HUES64 (cell line): ENCODE measurements at regions not wholly inside any gene's neighbourhood (a gene's known extent, or its start where the extent isn't known, plus 50 kb on each side); places are given as distances from the start of the nearest gene placed in this dataset.
A peak's percentile ranks its signal among the peaks of the same experiment; 100 is the strongest.
"Not testable (repeated sequence)": the region's sequence is repeated elsewhere in the genome, so short reads cannot be mapped to it uniquely, and the experiment has no call there.

Experiments
- H3K27ac ChIP-seq: 2 replicates; pipeline ENCODE4 v1.7.0; 2013; ENCODE audit warnings: low read depth, low read length, inconsistent platforms
- H3K27me3 ChIP-seq: 2 replicates; pipeline ENCODE4 v1.6.1; 2013; ENCODE audit warnings: mild to moderate bottlenecking, low read length; ENCODE audit not compliant: insufficient read depth
- H3K36me3 ChIP-seq: 2 replicates; pipeline ENCODE4 v1.6.1; 2013; ENCODE audit warnings: mild to moderate bottlenecking, low read length; ENCODE audit not compliant: insufficient read depth
- H3K4me1 ChIP-seq: 2 replicates; pipeline ENCODE4 v1.6.1; 2013; ENCODE audit warnings: mild to moderate bottlenecking, low read length, moderate library complexity; ENCODE audit not compliant: insufficient read depth
- H3K4me3 ChIP-seq: 2 replicates; pipeline ENCODE4 v1.5.1; 2013; ENCODE audit warnings: mild to moderate bottlenecking, low read length, moderate library complexity
- H3K9ac ChIP-seq: 2 replicates; pipeline ENCODE4 v1.6.1; 2013; ENCODE audit warnings: mild to moderate bottlenecking, low read depth, low read length
- H3K9me3 ChIP-seq: 2 replicates; pipeline ENCODE4 v1.6.1; 2013; ENCODE audit warnings: low read depth, low read length; ENCODE audit not compliant: insufficient read depth
- WGBS: fragments of 150-250, 120-280 bp; methylation state at CpG from one replicate; pipeline ENCODE4 v1.1.7; 2013; ENCODE audit warnings: missing lambda C conversion rate; 5-methylcytosine and 5-hydroxymethylcytosine counted together

- Histone ChIP-seq H3K36me3 (no peaks in the 10 kb centered on the region), H3K4me3 (no peak overlapping the region), H3K27me3 (no peaks in the 10 kb centered on the region), H3K4me1 (peaks cover 26% of the 10 kb centered on the region), H3K27ac (peak overlapping the region; percentile 66; the same call in 1 of the 2 replicates), H3K9ac (no peak overlapping the region), H3K9me3 (no peaks in the 10 kb centered on the region)
- WGBS = 41% methylated on average over 13 of the region's 14 CpGs
Measured at GRCh38 chr12:46963977-46964971, 115.1 kb upstream of the PCED1B start.

GRCh38 chr12:46965137-46965536, 114.3 kb upstream of the PCED1B start:
- Histone ChIP-seq H3K9ac (no peak overlapping the region), H3K27ac (peak overlapping the region; percentile 66; the same call in 1 of the 2 replicates), H3K4me3 (no peak overlapping the region), H3K4me1 (peaks cover 21% of the 10 kb centered on the region), H3K36me3 (no peaks in the 10 kb centered on the region), H3K27me3 (no peaks in the 10 kb centered on the region), H3K9me3 (no peaks in the 10 kb centered on the region)
- 70% methylated on average over 2 of the region's 2 CpGs for WGBS

GRCh38 chr12:46965880-46966279, 113.5 kb upstream of the PCED1B start:
- Histone ChIP-seq H3K9ac (no peak overlapping the region), H3K27ac (no peak overlapping the region), H3K4me1 (peaks cover 21% of the 10 kb centered on the region), H3K9me3 (no peaks in the 10 kb centered on the region), H3K4me3 (no peak overlapping the region), H3K27me3 (no peaks in the 10 kb centered on the region), H3K36me3 (no peaks in the 10 kb centered on the region)
- WGBS = 93% methylated on average over 4 of the region's 4 CpGs

GRCh38 chr12:46970636-46971035, 108.8 kb upstream of the PCED1B start:
- H3K9ac ChIP-seq = no peak overlapping the region
- no peaks in the 10 kb centered on the region for H3K36me3 ChIP-seq
- H3K4me1 ChIP-seq = peaks cover 3% of the 10 kb centered on the region; the same call in 1 of the 2 replicates
- no peaks in the 10 kb centered on the region for H3K9me3 ChIP-seq
- no peaks in the 10 kb centered on the region for H3K27me3 ChIP-seq
- H3K27ac ChIP-seq = no peak overlapping the region
- H3K4me3 ChIP-seq = no peak overlapping the region
- 97% methylated on average over 5 of the region's 5 CpGs for WGBS

DNA sequence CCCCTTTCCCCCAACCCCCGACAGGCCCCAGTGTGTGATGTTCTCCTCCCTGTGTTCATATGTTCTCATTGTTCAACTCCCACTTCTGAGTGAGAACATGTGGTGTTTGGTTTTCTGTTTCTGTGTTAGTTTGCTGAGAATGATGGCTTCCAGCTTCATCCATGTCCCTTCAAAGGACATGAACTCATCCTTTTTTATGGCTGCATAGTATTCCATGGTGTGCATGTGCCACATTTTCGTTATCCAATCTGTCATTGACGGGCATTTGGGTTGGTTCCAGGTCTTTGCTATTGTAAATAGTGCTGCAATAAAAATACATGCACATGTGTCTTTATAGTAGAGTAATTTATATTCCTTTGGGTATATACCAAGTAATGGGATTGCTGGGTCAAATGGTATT, 105.5 kb upstream of the PCED1B start:
- not testable (repeated sequence) for H3K36me3 ChIP-seq, H3K4me3 ChIP-seq, H3K27ac ChIP-seq, H3K27me3 ChIP-seq, H3K4me1 ChIP-seq, H3K9ac ChIP-seq, H3K9me3 ChIP-seq
- WGBS = 100% methylated on average over 2 of the region's 3 CpGs

- 93% methylated on average over 1 of the region's 1 CpG for WGBS
- H3K9me3 ChIP-seq = no peaks in the 10 kb centered on the region
- no peak overlapping the region for H3K27ac ChIP-seq
- no peaks in the 10 kb centered on the region for H3K27me3 ChIP-seq
- no peaks in the 10 kb centered on the region for H3K4me1 ChIP-seq
- no peak overlapping the region for H3K4me3 ChIP-seq
- H3K36me3 ChIP-seq = no peaks in the 10 kb centered on the region
- H3K9ac ChIP-seq = no peak overlapping the region
Measured at GRCh38 chr12:46977871-46978375, 101.5 kb upstream of the PCED1B start.

DNA sequence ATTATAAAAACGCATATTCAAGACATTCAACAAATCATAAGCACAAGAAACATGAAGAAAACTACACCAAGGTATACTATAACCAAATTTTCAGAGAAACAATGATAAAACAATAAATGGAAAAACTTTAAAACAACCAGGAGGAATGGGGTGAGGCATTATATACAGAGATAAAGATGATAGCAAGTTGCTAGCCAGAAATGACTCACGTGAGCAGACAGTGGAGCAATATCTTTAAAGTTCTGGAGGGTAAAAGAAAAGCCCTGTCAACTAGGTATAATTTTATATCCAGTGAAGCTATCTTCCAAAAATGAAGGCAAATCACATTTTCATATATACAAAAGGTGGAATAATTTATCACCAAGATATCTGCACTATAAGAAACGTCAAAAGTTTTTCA, 97.8 kb upstream of the PCED1B start:
- WGBS = 100% methylated on average over 2 of the region's 3 CpGs
- no peaks in the 10 kb centered on the region for H3K27me3 ChIP-seq
- H3K36me3 ChIP-seq = no peaks in the 10 kb centered on the region
- peaks cover 4% of the 10 kb centered on the region; the same call in 1 of the 2 replicates for H3K4me1 ChIP-seq
- no peaks in the 10 kb centered on the region for H3K9me3 ChIP-seq
- H3K9ac ChIP-seq = no peak overlapping the region
- H3K27ac ChIP-seq = no peak overlapping the region
- no peak overlapping the region for H3K4me3 ChIP-seq

DNA sequence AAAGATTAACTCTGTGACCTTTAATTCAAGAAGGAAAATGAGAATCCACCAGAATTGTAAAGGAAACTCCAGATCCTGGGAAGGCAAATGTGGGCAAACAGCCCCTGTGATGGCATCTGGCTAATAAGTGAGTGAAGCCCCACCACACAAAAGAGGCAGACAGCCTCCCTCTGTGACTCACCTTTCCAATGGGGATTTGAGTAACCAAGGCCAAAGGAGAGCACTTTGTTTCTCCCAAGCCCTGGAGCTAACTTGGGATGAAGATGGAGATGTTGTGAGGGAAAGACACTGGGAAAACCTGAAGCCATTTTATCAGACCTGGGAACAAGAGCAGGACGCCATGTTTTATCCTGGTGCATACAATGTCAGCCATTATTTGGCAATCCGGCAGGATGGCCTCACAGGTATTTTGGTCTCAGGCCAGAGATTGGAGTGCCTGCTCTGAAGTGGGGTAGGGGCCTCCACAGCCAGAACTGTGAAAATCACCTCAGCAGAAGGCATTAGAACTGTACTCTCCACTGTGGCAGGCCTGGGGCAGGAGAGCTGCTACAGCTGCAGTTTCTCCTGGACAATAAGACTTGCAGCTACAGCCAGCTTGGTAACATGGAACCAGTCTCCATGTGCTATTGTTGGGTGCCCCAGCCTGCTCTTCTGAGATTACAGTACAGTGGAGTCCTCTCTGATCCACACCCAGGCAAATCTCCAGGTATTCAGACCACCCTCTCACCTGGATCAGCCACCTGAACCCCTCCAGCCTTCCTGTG, 96.6 kb upstream of the PCED1B start:
- no peak overlapping the region for H3K4me3 ChIP-seq
- no peaks in the 10 kb centered on the region for H3K9me3 ChIP-seq
- WGBS = 92% methylated on average over 2 of the region's 2 CpGs
- no peak overlapping the region for H3K9ac ChIP-seq
- H3K36me3 ChIP-seq = no peaks in the 10 kb centered on the region
- no peaks in the 10 kb centered on the region for H3K27me3 ChIP-seq
- peaks cover 4% of the 10 kb centered on the region; the same call in 1 of the 2 replicates for H3K4me1 ChIP-seq
- no peak overlapping the region for H3K27ac ChIP-seq

DNA sequence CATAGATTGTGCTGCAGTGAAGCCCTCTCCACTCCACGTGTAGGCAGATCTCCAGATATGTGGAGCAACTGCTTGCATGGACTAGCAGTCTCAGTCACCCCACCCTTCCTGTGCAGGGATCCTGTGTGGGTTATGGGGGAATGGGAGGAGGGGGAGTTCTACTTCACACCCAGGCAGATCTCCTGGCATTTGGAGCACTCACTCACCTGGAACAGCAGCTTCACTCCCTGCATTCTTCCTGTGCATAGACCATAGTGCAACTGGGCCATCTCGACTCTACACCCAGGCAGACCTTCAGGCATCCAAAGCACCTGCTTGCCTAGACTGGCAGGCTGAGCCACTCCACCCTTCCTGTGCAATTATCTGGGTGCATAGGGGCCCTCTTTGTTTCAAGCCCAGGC, 96.0 kb upstream of the PCED1B start:
- Histone ChIP-seq H3K9me3 (no peaks in the 10 kb centered on the region), H3K4me1 (peaks cover 4% of the 10 kb centered on the region; the same call in 1 of the 2 replicates), H3K9ac (no peak overlapping the region), H3K27ac (no peak overlapping the region), H3K4me3 (no peak overlapping the region), H3K36me3 (no peaks in the 10 kb centered on the region), H3K27me3 (no peaks in the 10 kb centered on the region)
- WGBS = 89% methylated on average over 2 of the region's 2 CpGs

- WGBS = 61% methylated on average over 7 of the region's 7 CpGs
- Histone ChIP-seq H3K4me1 (peaks cover 4% of the 10 kb centered on the region; the same call in 1 of the 2 replicates), H3K27me3 (no peaks in the 10 kb centered on the region), H3K9ac (no peak overlapping the region), H3K4me3 (no peak overlapping the region), H3K36me3 (no peaks in the 10 kb centered on the region), H3K27ac (no peak overlapping the region), H3K9me3 (0 out of 2 replicates have a peak, but pooled peaks cover 3% of the 10 kb centered on the region)
Measured at GRCh38 chr12:46983959-46984841, 95.2 kb upstream of the PCED1B start.
